Stimulated activated naive B cell treated with anti-CD40 and anti-IgM and Interleukin-4, amounts not matched to agents 10 μg/mL and 1 μg/mL and 100 μg/mL, for 72 hours (primary cell): ENCODE measurements at regions not wholly inside any gene's neighbourhood (a gene's known extent, or its start where the extent isn't known, plus 50 kb on each side); places are given as distances from the start of the nearest gene placed in this dataset.
"Not testable (repeated sequence)": the region's sequence is repeated elsewhere in the genome, so short reads cannot be mapped to it uniquely, and the experiment has no call there.

Source experiments
- ATAC-seq, 2 donors: fragments of 150-1000 bp; cut with Tn5 transposase; replicated peaks; 2 replicates each; pipeline ENCODE4 v1.10.0; 2021; ENCODE audit warnings: moderate library complexity in 1 of 2
- DNase-seq: peaks from one replicate; pipeline ENCODE4 v3.0.0; 2021
- H3K27ac Mint-ChIP-seq: one replicate; pipeline ENCODE4 v1.8.0; 2022; ENCODE audit warnings: mild to moderate bottlenecking, mixed read lengths
- H3K27me3 Mint-ChIP-seq, 2 donors: one replicate each; pipeline ENCODE4 v1.8.0; 2022; ENCODE audit warnings: mixed read lengths in 2 of 2
- H3K36me3 Mint-ChIP-seq, 2 donors: one replicate each; pipeline ENCODE4 v1.8.0; 2022; ENCODE audit warnings: mixed read lengths in 2 of 2, mild to moderate bottlenecking in 1 of 2
- H3K4me1 Mint-ChIP-seq, 2 donors: one replicate each; pipeline ENCODE4 v1.8.0; 2022; ENCODE audit warnings: mixed read lengths in 2 of 2, mild to moderate bottlenecking in 1 of 2
- H3K4me3 Mint-ChIP-seq, 2 donors: one replicate each; pipeline ENCODE4 v1.8.0; 2022; ENCODE audit warnings: mild to moderate bottlenecking in 2 of 2, mixed read lengths in 2 of 2, moderate library complexity in 1 of 2
- H3K9me3 Mint-ChIP-seq, 2 donors: one replicate each; pipeline ENCODE4 v1.8.0; 2022; ENCODE audit warnings: mixed read lengths in 2 of 2, mild to moderate bottlenecking in 1 of 2

DNA sequence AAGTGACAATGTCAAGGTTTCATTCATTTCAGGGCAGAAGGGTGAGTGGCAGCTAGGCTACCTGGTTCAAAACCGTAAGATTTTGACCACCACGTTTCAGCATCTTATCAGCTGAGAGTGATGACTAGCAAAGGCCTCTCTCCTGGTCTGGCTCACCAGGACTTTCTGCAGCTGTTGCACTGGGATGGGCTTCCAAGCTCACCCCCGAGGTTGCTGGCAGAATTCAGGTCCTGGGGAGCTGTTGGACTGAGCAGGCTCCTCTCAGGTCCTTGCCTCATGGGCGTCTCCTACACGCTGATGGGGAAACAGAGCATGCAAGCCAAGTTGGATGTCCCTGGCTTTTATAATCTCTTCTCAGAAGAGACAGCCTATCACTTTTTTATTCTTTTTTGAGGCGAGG is 88.8 kb upstream of the RNU6-1 start:
- Mint-ChIP-seq H3K36me3 (no peaks in the 10 kb centered on the region), H3K27me3 (no peaks in the 10 kb centered on the region), H3K4me3 (no peak overlapping the region), H3K27ac (no peak overlapping the region), H3K4me1 (no peaks in the 10 kb centered on the region), H3K9me3 (peaks cover 0 to 2% of the 10 kb centered on the region in 2 donors)
- DNase-seq, result no peak
- ATAC-seq, result no peak

- Mint-ChIP-seq H3K9me3 (peaks cover 3% of the 10 kb centered on the region in 2 donors), H3K4me1 (peaks cover 1 to 7% of the 10 kb centered on the region in 2 donors), H3K27me3 (no peaks in the 10 kb centered on the region), H3K4me3 (no peak overlapping the region), H3K27ac (no peak overlapping the region), H3K36me3 (no peaks in the 10 kb centered on the region)
- DNase-seq, result no peak
- no peak for ATAC-seq
Observed at GRCh38 chr15:67930720-67931119, 90.9 kb upstream of the RNU6-1 start.

DNA sequence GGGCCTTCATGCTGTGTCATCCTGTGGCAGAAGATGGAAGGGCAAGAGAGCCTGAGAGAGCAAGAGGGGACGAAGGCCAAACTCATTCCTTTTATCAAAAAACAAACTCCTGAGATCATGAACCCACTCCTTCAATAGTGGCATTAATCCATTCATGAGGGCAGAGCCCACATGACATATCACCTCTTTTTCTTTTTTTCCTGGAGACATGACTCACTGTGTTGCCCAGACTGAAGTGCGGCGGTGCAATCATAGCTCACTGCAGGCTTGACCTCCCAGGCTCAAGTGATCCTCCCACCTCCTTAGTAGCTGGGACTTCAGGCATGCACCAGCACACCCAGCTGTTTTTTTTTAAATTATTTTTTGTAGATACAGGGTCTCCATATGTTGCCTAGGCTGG is 92.0 kb upstream of the RNU6-1 start:
- no peak for ATAC-seq
- Mint-ChIP-seq H3K27me3 (no peaks in the 10 kb centered on the region), H3K36me3 (no peaks in the 10 kb centered on the region), H3K4me3 (no peak overlapping the region), H3K27ac (no peak overlapping the region), H3K9me3 (peaks cover 3% of the 10 kb centered on the region in 2 donors), H3K4me1 (peaks cover 1 to 9% of the 10 kb centered on the region in 2 donors)
- DNase-seq, result no peak

GRCh38 chr15:67934126-67934525 is 94.3 kb upstream of the RNU6-1 start:
- not testable (repeated sequence) for H3K9me3 Mint-ChIP-seq, H3K36me3 Mint-ChIP-seq

GRCh38 chr15:67935244-67935643 is 95.4 kb upstream of the RNU6-1 start:
- no peak overlapping the region for H3K27ac Mint-ChIP-seq
- ATAC-seq, result no peak
- H3K36me3 Mint-ChIP-seq, result peaks cover 0 to 2% of the 10 kb centered on the region in 2 donors

More at GRCh38 chr15:67934126-67934525, 94.3 kb upstream of the RNU6-1 start:
- DNase-seq, H3K4me3 Mint-ChIP-seq, H3K27me3 Mint-ChIP-seq, ATAC-seq, H3K27ac Mint-ChIP-seq: not testable (repeated sequence)
- H3K4me1 Mint-ChIP-seq, result peaks cover 13 to 26% of the 10 kb centered on the region in 2 donors

DNA sequence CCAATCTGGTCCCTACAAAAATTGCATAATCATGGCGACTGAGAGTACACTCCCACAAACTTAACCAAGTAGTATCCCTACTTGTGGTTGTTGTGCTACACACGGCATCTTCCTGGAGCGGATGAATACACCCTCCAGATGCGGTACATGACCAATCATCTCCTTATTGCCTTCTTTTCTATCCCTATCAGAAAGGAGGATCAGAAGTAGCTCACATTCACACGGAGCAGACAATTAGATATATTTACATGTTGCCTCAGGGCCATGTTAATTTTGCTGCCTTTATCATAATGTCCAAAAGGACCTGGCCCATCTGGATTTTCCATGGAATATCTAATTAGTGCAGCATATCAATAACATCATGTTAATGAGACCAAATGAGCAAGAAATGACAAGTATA is 96.4 kb upstream of the RNU6-1 start:
- ATAC-seq, result no peak
- Mint-ChIP-seq H3K4me1 (peaks cover 15 to 26% of the 10 kb centered on the region in 2 donors), H3K4me3 (no peak overlapping the region), H3K27ac (no peak overlapping the region), H3K36me3 (peaks cover 0 to 2% of the 10 kb centered on the region in 2 donors), H3K27me3 (no peaks in the 10 kb centered on the region), H3K9me3 (peaks cover 3 to 5% of the 10 kb centered on the region in 2 donors)
- no peak for DNase-seq

More at GRCh38 chr15:67935244-67935643, 95.4 kb upstream of the RNU6-1 start:
- H3K4me3 Mint-ChIP-seq, result no peak overlapping the region
- H3K4me1 Mint-ChIP-seq, result peaks cover 15 to 26% of the 10 kb centered on the region in 2 donors
- H3K27me3 Mint-ChIP-seq, result no peaks in the 10 kb centered on the region
- no peak for DNase-seq
- peaks cover 3 to 5% of the 10 kb centered on the region in 2 donors for H3K9me3 Mint-ChIP-seq

GRCh38 chr15:67937153-67937761 is 97.4 kb upstream of the RNU6-1 start:
- H3K4me3 Mint-ChIP-seq, result no peak overlapping the region
- peaks cover 3 to 5% of the 10 kb centered on the region in 2 donors for H3K9me3 Mint-ChIP-seq
- no peaks in the 10 kb centered on the region for H3K27me3 Mint-ChIP-seq
- H3K27ac Mint-ChIP-seq, result no peak overlapping the region
- peaks cover 15 to 26% of the 10 kb centered on the region in 2 donors for H3K4me1 Mint-ChIP-seq
- peaks cover 0 to 2% of the 10 kb centered on the region in 2 donors for H3K36me3 Mint-ChIP-seq
- ATAC-seq, result no peak
- no peak for DNase-seq

DNA sequence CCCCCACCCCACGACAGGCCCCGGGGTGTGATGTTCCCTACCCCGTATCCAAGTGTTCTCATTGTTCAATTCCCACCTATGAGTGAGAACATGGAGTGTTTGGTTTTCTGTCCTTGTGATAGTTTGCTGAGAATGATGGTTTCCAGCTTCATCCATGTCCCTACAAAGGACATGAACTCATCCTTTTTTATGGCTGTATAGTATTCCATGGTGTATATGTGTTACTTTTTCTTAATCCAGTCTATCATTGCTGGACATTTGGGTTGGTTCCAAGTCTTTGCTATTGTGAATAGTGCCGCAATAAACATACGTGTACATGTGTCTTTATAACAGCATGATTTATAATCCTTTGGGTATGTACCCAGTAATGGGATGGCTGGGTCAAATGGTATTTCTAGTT is 99.3 kb upstream of the RNU6-1 start:
- H3K27ac Mint-ChIP-seq, H3K36me3 Mint-ChIP-seq, H3K27me3 Mint-ChIP-seq, H3K4me3 Mint-ChIP-seq, DNase-seq, H3K9me3 Mint-ChIP-seq, ATAC-seq: not testable (repeated sequence)
- H3K4me1 Mint-ChIP-seq, result peaks cover 13 to 22% of the 10 kb centered on the region in 2 donors

GRCh38 chr15:67939588-67940323 is 99.9 kb upstream of the RNU6-1 start:
- DNase-seq, H3K9me3 Mint-ChIP-seq, H3K27me3 Mint-ChIP-seq, ATAC-seq, H3K27ac Mint-ChIP-seq, H3K36me3 Mint-ChIP-seq, H3K4me3 Mint-ChIP-seq: not testable (repeated sequence)
- H3K4me1 Mint-ChIP-seq, result peaks cover 13 to 19% of the 10 kb centered on the region in 2 donors

- no peak for DNase-seq
- H3K9me3 Mint-ChIP-seq, result peaks cover 0 to 2% of the 10 kb centered on the region in 2 donors
- H3K27me3 Mint-ChIP-seq, result no peaks in the 10 kb centered on the region
- no peak overlapping the region for H3K4me3 Mint-ChIP-seq
- peaks cover 13 to 19% of the 10 kb centered on the region in 2 donors for H3K4me1 Mint-ChIP-seq
- ATAC-seq, result no peak
- peaks cover 0 to 2% of the 10 kb centered on the region in 2 donors for H3K36me3 Mint-ChIP-seq
- peak overlapping the region; percentile 9 for H3K27ac Mint-ChIP-seq
Observed at GRCh38 chr15:67940324-67940719, 100.5 kb upstream of the RNU6-1 start.

GRCh38 chr15:67941648-67942310 is 101.9 kb upstream of the RNU6-1 start:
- no peaks in the 10 kb centered on the region for H3K27me3 Mint-ChIP-seq
- H3K9me3 Mint-ChIP-seq, result peaks cover 0 to 2% of the 10 kb centered on the region in 2 donors
- no peak overlapping the region for H3K27ac Mint-ChIP-seq
- DNase-seq (no peak), ATAC-seq (no peak)
- H3K4me1 Mint-ChIP-seq, result peaks cover 20 to 24% of the 10 kb centered on the region in 2 donors
- no peak overlapping the region for H3K4me3 Mint-ChIP-seq
- H3K36me3 Mint-ChIP-seq, result peaks cover 0 to 2% of the 10 kb centered on the region in 2 donors

DNA sequence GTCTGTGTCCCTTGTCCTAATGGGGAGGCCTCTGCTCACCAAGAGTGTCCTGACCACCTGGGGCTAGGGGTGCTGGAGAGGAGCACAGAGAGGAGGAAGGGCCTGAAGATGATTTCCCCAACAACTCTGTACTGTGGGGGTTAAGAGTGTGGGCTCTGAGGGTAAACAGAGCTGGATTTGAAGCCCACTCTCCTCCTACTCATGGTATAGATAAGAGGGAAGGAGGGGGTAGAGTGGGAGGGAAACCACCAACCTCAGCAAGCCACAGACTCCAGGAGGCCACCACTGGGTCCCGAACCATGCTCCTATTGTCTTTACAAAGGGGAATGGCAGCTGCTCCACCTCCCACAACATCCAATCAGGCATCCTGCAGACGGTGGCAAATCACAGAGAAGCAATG is 103.6 kb upstream of the RNU6-1 start:
- peaks cover 0 to 4% of the 10 kb centered on the region in 2 donors for H3K9me3 Mint-ChIP-seq
- no peak for DNase-seq
- no peaks in the 10 kb centered on the region for H3K27me3 Mint-ChIP-seq
- ATAC-seq, result no peak
- no peak overlapping the region for H3K27ac Mint-ChIP-seq
- H3K4me1 Mint-ChIP-seq, result peaks cover 8 to 10% of the 10 kb centered on the region in 2 donors
- H3K4me3 Mint-ChIP-seq, result no peak overlapping the region
- peaks cover 0 to 2% of the 10 kb centered on the region in 2 donors for H3K36me3 Mint-ChIP-seq

DNA sequence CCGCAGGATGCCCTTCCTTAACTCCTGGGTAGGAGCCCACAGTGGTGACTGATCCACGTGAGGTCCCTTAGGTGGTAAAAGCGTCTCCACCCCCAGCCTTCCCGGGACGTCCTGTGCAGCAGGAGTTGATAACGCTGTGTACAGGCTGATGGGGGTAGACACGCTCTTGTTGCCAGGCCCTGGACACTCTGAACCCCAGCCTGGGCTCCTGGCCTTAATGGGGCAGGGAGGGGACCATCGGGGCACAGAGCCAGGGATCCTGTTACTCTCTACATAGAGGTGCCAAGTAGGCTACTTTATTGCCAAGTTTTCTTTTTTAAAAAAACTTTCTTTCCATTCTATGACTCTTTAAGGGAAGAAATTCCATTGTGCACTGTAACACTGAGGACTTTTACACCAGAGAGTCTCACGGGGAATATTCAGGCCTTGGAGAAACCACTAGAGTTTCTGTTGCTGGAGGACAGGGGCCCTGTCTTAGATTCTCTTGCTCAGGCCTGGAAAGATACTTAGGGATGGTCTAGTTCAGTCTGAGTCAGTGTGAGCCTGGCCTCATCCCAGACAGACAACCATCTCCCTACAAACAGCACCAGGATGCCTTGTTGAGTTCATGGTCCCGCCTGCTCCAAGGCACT is 104.3 kb upstream of the RNU6-1 start:
- H3K36me3 Mint-ChIP-seq, result peaks cover 0 to 2% of the 10 kb centered on the region in 2 donors
- DNase-seq (no peak), ATAC-seq (no peak)
- H3K9me3 Mint-ChIP-seq, result peaks cover 0 to 4% of the 10 kb centered on the region in 2 donors
- no peak overlapping the region for H3K27ac Mint-ChIP-seq
- H3K4me3 Mint-ChIP-seq, result no peak overlapping the region
- peaks cover 8% of the 10 kb centered on the region in 2 donors for H3K4me1 Mint-ChIP-seq
- no peaks in the 10 kb centered on the region for H3K27me3 Mint-ChIP-seq

- H3K4me3 Mint-ChIP-seq, result no peak overlapping the region
- no peaks in the 10 kb centered on the region for H3K27me3 Mint-ChIP-seq
- no peak overlapping the region for H3K27ac Mint-ChIP-seq
- ATAC-seq (no peak), DNase-seq (no peak)
- peaks cover 0 to 2% of the 10 kb centered on the region in 2 donors for H3K9me3 Mint-ChIP-seq
- peaks cover 6 to 8% of the 10 kb centered on the region in 2 donors for H3K4me1 Mint-ChIP-seq
- H3K36me3 Mint-ChIP-seq, result no peaks in the 10 kb centered on the region
Observed at GRCh38 chr15:67945131-67945530, 105.3 kb upstream of the RNU6-1 start.
